HG03460 (cell line): ENCODE measurements at regions not wholly inside any gene's neighbourhood (a gene's known extent, or its start where the extent isn't known, plus 50 kb on each side); places are given as distances from the start of the nearest gene placed in this dataset.
A peak's percentile ranks its signal among the peaks of the same experiment; 100 is the strongest.

Experiments used
- ATAC-seq: cut with Tn5 transposase; IDR thresholded peaks from one replicate; pipeline ENCODE4 v1.9.1; 2021; ENCODE audit not compliant: unreplicated experiment

- peak; percentile 34 for ATAC-seq
Measured at GRCh38 chr6:105991561-105992314, 94.4 kb upstream of the PRDM1 start.

GRCh38 chr6:105990151-105990550 is 96.0 kb upstream of the PRDM1 start:
- no peak for ATAC-seq

GRCh38 chr6:105988812-105989577 is 97.1 kb upstream of the PRDM1 start:
- no peak for ATAC-seq

GRCh38 chr6:105988321-105988720 is 97.8 kb upstream of the PRDM1 start:
- ATAC-seq, result no peak

GRCh38 chr6:105987516-105987915 is 98.6 kb upstream of the PRDM1 start:
- no peak for ATAC-seq

GRCh38 chr6:105986998-105987397 is 99.1 kb upstream of the PRDM1 start:
- no peak for ATAC-seq

- ATAC-seq, result no peak
Measured at GRCh38 chr6:105985816-105986632, 100.1 kb upstream of the PRDM1 start.

- no peak for ATAC-seq
Measured at GRCh38 chr6:105985098-105985815, 100.9 kb upstream of the PRDM1 start.

- ATAC-seq, result no peak
Measured at GRCh38 chr6:105983763-105984162, 102.4 kb upstream of the PRDM1 start.

GRCh38 chr6:105982761-105983540 is 103.2 kb upstream of the PRDM1 start:
- no peak for ATAC-seq

- ATAC-seq, result no peak
Measured at GRCh38 chr6:105981888-105982358, 104.2 kb upstream of the PRDM1 start.

- ATAC-seq, result no peak
Measured at GRCh38 chr6:105981002-105981887, 104.9 kb upstream of the PRDM1 start.

GRCh38 chr6:105978974-105979373 is 107.2 kb upstream of the PRDM1 start:
- ATAC-seq, result no peak

GRCh38 chr6:105977934-105978504 is 108.1 kb upstream of the PRDM1 start:
- no peak for ATAC-seq

- no peak for ATAC-seq
Measured at GRCh38 chr6:105974986-105975385, 111.2 kb upstream of the PRDM1 start.

- no peak for ATAC-seq
Measured at GRCh38 chr6:105972440-105972839, 113.7 kb upstream of the PRDM1 start.

GRCh38 chr6:105968603-105969333 is 117.4 kb upstream of the PRDM1 start:
- no peak for ATAC-seq
